WTC11 (cell line): ENCODE measurements at regions not wholly inside any gene's neighbourhood (a gene's known extent, or its start where the extent isn't known, plus 50 kb on each side); places are given as distances from the start of the nearest gene placed in this dataset.

Experiments used
- ATAC-seq: fragments of 200-7000 bp; cut with Tn5 transposase; 2 replicates; pipeline ENCODE4 v1.10.0; 2021; ENCODE audit warnings: mild to moderate bottlenecking, moderate library complexity
- CTCF ChIA-PET: fragments of 300-600 bp; sonication (Branson Sonifier 250); formaldehyde crosslinking; loops from one replicate; lab custom pipeline; 2021; ENCODE audit warnings: antibody characterized with exemption; lab: Charles Lee
- POLR2A ChIA-PET: fragments of 350-600 bp; sonication (Branson Sonifier 250); formaldehyde crosslinking; loops from one replicate; lab custom pipeline; 2021; ENCODE audit warnings: antibody characterized with exemption; lab: Charles Lee
- DNase-seq: peaks from one replicate; pipeline ENCODE4 v3.0.0; 2021; ENCODE audit warnings: low spot score
- H3K27ac Mint-ChIP-seq: 2 replicates; pipeline ENCODE4 v1.8.0; 2021; ENCODE audit warnings: mixed read lengths
- H3K27me3 Mint-ChIP-seq: 2 replicates; pipeline ENCODE4 v1.8.0; 2021; ENCODE audit warnings: low read depth, mild to moderate bottlenecking, moderate library complexity, mixed read lengths
- H3K36me3 Mint-ChIP-seq: 2 replicates; pipeline ENCODE4 v1.8.0; 2021; ENCODE audit warnings: mixed read lengths
- H3K4me1 Mint-ChIP-seq: 2 replicates; pipeline ENCODE4 v1.8.0; 2022; ENCODE audit warnings: mixed read lengths
- H3K4me3 Mint-ChIP-seq: 2 replicates; pipeline ENCODE4 v1.8.0; 2021; ENCODE audit warnings: mild to moderate bottlenecking, moderate library complexity, mixed read lengths
- H3K9me3 Mint-ChIP-seq: 2 replicates; pipeline ENCODE4 v1.8.0; 2021; ENCODE audit warnings: mixed read lengths
- ATF6 ChIP-seq: sonication (generic); formaldehyde crosslinking; IDR thresholded peaks from 2 replicates; pipeline ENCODE4 v1.8.1; 2023; ENCODE audit warnings: mild to moderate bottlenecking, missing genetic modification reagents
- CREB1 ChIP-seq: sonication (generic); formaldehyde crosslinking; IDR thresholded peaks from 2 replicates; pipeline ENCODE4 v1.8.0; 2023; ENCODE audit warnings: mild to moderate bottlenecking, missing genetic modification reagents
- ERG ChIP-seq: fragments of 250-450 bp; sonication (Bioruptor Pico); IDR thresholded peaks from 2 replicates; pipeline ENCODE4 v1.8.0; 2021; ENCODE audit warnings: mild to moderate bottlenecking
- FOXJ3 ChIP-seq: sonication (generic); formaldehyde crosslinking; IDR thresholded peaks from 2 replicates; pipeline ENCODE4 v1.9.0; 2021; ENCODE audit warnings: missing genetic modification reagents, mild to moderate bottlenecking, borderline replicate concordance
- NFYB ChIP-seq: sonication (generic); formaldehyde crosslinking; conservative IDR thresholded peaks from 2 replicates; pipeline ENCODE4 v1.8.0; 2022; ENCODE audit warnings: low read depth, missing genetic modification reagents
- OVOL2 ChIP-seq: fragments of 250-450 bp; sonication (Bioruptor Pico); IDR thresholded peaks from 2 replicates; pipeline ENCODE4 v1.9.0; 2021; ENCODE audit warnings: mild to moderate bottlenecking, borderline replicate concordance
- PRRX2 ChIP-seq: fragments of 250-450 bp; sonication (Bioruptor Pico); IDR thresholded peaks from 2 replicates; pipeline ENCODE4 v1.8.0; 2021; ENCODE audit warnings: mild to moderate bottlenecking
- RELA ChIP-seq: sonication (generic); formaldehyde crosslinking; IDR thresholded peaks from 2 replicates; pipeline ENCODE4 v1.8.1; 2022; ENCODE audit warnings: missing genetic modification reagents, mild to moderate bottlenecking, borderline replicate concordance
- SMAD4 ChIP-seq: sonication (generic); formaldehyde crosslinking; IDR thresholded peaks from 2 replicates; pipeline ENCODE4 v1.8.0; 2022; ENCODE audit warnings: mild to moderate bottlenecking, missing genetic modification reagents
- SOX15 ChIP-seq: fragments of 250-450 bp; sonication (Bioruptor Pico); IDR thresholded peaks from 2 replicates; pipeline ENCODE4 v1.9.0; 2021; ENCODE audit warnings: mild to moderate bottlenecking
- ZMAT4 ChIP-seq: fragments of 250-450 bp; sonication (Bioruptor Pico); IDR thresholded peaks from 2 replicates; pipeline ENCODE4 v1.9.0; 2021; ENCODE audit warnings: mild to moderate bottlenecking
- ZNF232 ChIP-seq: sonication (generic); formaldehyde crosslinking; IDR thresholded peaks from 2 replicates; pipeline ENCODE4 v1.8.0; 2022; ENCODE audit warnings: mild to moderate bottlenecking, missing genetic modification reagents
- ZNF263 ChIP-seq: sonication (generic); formaldehyde crosslinking; IDR thresholded peaks from 2 replicates; pipeline ENCODE4 v1.8.1; 2022; ENCODE audit warnings: low read depth, mild to moderate bottlenecking, moderate library complexity, missing genetic modification reagents
- ZNF281 ChIP-seq: sonication (generic); formaldehyde crosslinking; IDR thresholded peaks from 2 replicates; pipeline ENCODE4 v1.8.0; 2023; ENCODE audit warnings: mild to moderate bottlenecking, missing genetic modification reagents
- ZNF317 ChIP-seq: sonication (generic); formaldehyde crosslinking; IDR thresholded peaks from 2 replicates; pipeline ENCODE4 v1.8.1; 2023; ENCODE audit warnings: low read depth, mild to moderate bottlenecking, moderate library complexity, missing genetic modification reagents, borderline replicate concordance
- TF ChIP-seq, protein P1 (sequence below): fragments of 250-450 bp; sonication (Bioruptor Pico); IDR thresholded peaks from 2 replicates; pipeline ENCODE4 v1.9.0; 2021; ENCODE audit warnings: moderate library complexity, mild to moderate bottlenecking, inconsistent platforms, borderline replicate concordance
- TF ChIP-seq, protein P2 (sequence below): sonication (generic); formaldehyde crosslinking; conservative IDR thresholded peaks from 2 replicates; pipeline ENCODE4 v1.8.1; 2023; ENCODE audit warnings: mild to moderate bottlenecking, low read depth, missing genetic modification reagents, moderate library complexity
- TF ChIP-seq, protein P3 (sequence below): sonication (generic); formaldehyde crosslinking; IDR thresholded peaks from 2 replicates; pipeline ENCODE4 v1.8.1; 2022; ENCODE audit warnings: low read depth, mild to moderate bottlenecking, moderate library complexity, missing genetic modification reagents, borderline replicate concordance

DNA sequence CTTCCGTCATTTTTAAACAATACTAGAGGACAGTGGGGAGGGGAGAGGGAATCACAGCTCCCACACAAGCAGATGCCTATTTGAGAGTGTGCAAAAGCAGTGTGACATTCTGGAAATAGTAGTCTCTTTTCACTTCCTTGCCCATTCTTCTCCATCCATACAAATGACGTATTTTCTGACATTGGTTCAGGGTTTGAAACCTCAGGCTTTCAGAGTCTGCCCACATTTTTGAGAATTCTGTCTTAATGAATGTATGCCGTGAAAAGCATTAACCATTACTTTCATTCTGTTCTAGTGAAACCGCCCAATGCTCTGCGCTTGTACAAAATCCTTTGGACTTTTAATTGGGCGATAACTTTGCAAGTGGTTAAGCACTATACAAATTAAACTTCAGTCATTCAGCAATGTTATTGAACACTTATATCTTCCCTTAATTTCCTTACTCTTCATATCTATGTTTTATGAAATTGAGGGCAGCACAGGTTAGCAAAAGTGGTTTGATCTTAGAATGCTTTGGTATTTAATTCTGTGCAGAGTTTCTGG is 265.7 kb downstream of the SOX4 start:
- CTCF ChIA-PET = no interaction called here

GRCh38 chr6:21861942-21862341 is 268.4 kb downstream of the SOX4 start:
- Mint-ChIP-seq H3K4me1 (peaks cover 13% of the 10 kb centered on the region), H3K4me3 (no peak overlapping the region), H3K9me3 (peaks cover 4% of the 10 kb centered on the region; the same call in 1 of the 2 replicates), H3K36me3 (peaks cover 17% of the 10 kb centered on the region), H3K27ac (no peak overlapping the region), H3K27me3 (no peaks in the 10 kb centered on the region)
- TF ChIP-seq SOX15 (CRISPR knock-in tag) (no peak), ZNF281 (CRISPR knock-in tag) (no peak), ZMAT4 (CRISPR knock-in tag) (no peak), NFYB (CRISPR knock-in tag) (no peak)
- CTCF ChIA-PET = no interaction called here
- ATAC-seq (no peak), DNase-seq (no peak)
- POLR2A ChIA-PET = no interaction called here

More for the DNA sequence above, 265.7 kb downstream of the SOX4 start:
- Mint-ChIP-seq H3K9me3 (peaks cover 9% of the 10 kb centered on the region), H3K4me3 (no peak overlapping the region), H3K27me3 (no peaks in the 10 kb centered on the region), H3K36me3 (peaks cover 30% of the 10 kb centered on the region), H3K4me1 (peaks cover 18% of the 10 kb centered on the region), H3K27ac (peak overlapping the region; percentile 11; the same call in 1 of the 2 replicates)
- no peak for ATAC-seq
- TF ChIP-seq ATF6 (CRISPR knock-in tag) (no peak), ZNF317 (CRISPR knock-in tag) (no peak)
- TF ChIP-seq, protein P1, sequence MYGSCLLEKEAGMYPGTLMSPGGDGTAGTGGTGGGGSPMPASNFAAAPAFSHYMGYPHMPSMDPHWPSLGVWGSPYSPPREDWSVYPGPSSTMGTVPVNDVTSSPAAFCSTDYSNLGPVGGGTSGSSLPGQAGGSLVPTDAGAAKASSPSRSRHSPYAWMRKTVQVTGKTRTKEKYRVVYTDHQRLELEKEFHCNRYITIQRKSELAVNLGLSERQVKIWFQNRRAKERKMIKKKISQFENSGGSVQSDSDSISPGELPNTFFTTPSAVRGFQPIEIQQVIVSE (CRISPR knock-in tag) = no peak
- POLR2A ChIA-PET = no interaction called here
- DNase-seq = no peak

DNA sequence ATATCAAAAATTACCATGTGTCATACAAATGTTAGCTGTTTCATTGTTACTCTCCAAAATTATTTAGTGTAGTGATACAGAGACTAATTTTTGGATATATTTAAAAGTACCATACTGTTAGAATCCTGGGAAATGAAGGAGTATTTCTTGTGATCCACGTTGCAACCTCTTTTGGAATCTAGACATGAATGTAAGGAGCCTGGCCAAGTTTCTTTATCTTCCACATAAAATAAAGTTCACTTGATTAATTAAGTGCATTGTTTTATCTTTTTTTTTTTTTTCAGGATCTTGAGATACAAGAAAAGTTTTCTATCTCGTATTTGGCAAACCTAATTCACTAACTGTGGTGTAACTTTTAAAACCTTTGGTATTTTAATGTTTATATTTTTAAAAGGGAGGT is 270.7 kb downstream of the SOX4 start:
- Mint-ChIP-seq H3K9me3 (peaks cover 4% of the 10 kb centered on the region; the same call in 1 of the 2 replicates), H3K4me1 (peaks cover 28% of the 10 kb centered on the region), H3K36me3 (peaks cover 8% of the 10 kb centered on the region), H3K27me3 (no peaks in the 10 kb centered on the region), H3K4me3 (no peak overlapping the region), H3K27ac (0 out of 2 replicates have a peak overlapping the region, but pooled peaks have one; percentile 36)
- CTCF ChIA-PET = interaction anchor here (0.7 kb wide), 1 partner anchor 31 kb away, joined by 3 read pairs; no protein-coding TSS in a partner anchor
- no peak for ATAC-seq
- POLR2A ChIA-PET = interaction anchor here (1.1 kb wide), 1 partner anchor 271 kb away, joined by 3 read pairs; the partner anchor contains the start of gene SOX4
- no peak for DNase-seq
- no peak for TF ChIP-seq ZNF232 (CRISPR knock-in tag)
- no peak for TF ChIP-seq CREB1 (CRISPR knock-in tag)
- no peak for TF ChIP-seq OVOL2
- no peak for TF ChIP-seq SMAD4
- TF ChIP-seq, protein P2, sequence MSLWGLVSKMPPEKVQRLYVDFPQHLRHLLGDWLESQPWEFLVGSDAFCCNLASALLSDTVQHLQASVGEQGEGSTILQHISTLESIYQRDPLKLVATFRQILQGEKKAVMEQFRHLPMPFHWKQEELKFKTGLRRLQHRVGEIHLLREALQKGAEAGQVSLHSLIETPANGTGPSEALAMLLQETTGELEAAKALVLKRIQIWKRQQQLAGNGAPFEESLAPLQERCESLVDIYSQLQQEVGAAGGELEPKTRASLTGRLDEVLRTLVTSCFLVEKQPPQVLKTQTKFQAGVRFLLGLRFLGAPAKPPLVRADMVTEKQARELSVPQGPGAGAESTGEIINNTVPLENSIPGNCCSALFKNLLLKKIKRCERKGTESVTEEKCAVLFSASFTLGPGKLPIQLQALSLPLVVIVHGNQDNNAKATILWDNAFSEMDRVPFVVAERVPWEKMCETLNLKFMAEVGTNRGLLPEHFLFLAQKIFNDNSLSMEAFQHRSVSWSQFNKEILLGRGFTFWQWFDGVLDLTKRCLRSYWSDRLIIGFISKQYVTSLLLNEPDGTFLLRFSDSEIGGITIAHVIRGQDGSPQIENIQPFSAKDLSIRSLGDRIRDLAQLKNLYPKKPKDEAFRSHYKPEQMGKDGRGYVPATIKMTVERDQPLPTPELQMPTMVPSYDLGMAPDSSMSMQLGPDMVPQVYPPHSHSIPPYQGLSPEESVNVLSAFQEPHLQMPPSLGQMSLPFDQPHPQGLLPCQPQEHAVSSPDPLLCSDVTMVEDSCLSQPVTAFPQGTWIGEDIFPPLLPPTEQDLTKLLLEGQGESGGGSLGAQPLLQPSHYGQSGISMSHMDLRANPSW (CRISPR knock-in tag) = no peak
- no peak for TF ChIP-seq RELA
- TF ChIP-seq, protein P3, sequence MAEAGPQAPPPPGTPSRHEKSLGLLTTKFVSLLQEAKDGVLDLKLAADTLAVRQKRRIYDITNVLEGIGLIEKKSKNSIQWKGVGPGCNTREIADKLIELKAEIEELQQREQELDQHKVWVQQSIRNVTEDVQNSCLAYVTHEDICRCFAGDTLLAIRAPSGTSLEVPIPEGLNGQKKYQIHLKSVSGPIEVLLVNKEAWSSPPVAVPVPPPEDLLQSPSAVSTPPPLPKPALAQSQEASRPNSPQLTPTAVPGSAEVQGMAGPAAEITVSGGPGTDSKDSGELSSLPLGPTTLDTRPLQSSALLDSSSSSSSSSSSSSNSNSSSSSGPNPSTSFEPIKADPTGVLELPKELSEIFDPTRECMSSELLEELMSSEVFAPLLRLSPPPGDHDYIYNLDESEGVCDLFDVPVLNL (CRISPR knock-in tag) = no peak
- no peak for TF ChIP-seq ERG (CRISPR knock-in tag)
- TF ChIP-seq ZNF263 (CRISPR knock-in tag) = no peak
- no peak for TF ChIP-seq PRRX2 (CRISPR knock-in tag)
- no peak for TF ChIP-seq FOXJ3
